D721Med (cell line): ENCODE measurements at regions not wholly inside any gene's neighbourhood (a gene's known extent, or its start where the extent isn't known, plus 50 kb on each side); places are given as distances from the start of the nearest gene placed in this dataset.

Source experiments
- DNase-seq: peaks from one replicate; pipeline ENCODE4 v3.0.0; 2011; ENCODE audit warnings: low spot score; ENCODE audit not compliant: insufficient read length
- FAIRE-seq: peaks from 2 replicates; lab custom pipeline; 2011; peaks lifted over from hg19 to GRCh38; lab: Jason Lieb, UNC
- TF ChIP-seq, protein P1 (sequence below): IDR thresholded peaks from 2 replicates; pipeline ENCODE4 v1.5.1; 2012; ENCODE audit warnings: mild to moderate bottlenecking, control low read depth; ENCODE audit not compliant: insufficient read depth; ENCODE audit errors: missing control alignments

DNA sequence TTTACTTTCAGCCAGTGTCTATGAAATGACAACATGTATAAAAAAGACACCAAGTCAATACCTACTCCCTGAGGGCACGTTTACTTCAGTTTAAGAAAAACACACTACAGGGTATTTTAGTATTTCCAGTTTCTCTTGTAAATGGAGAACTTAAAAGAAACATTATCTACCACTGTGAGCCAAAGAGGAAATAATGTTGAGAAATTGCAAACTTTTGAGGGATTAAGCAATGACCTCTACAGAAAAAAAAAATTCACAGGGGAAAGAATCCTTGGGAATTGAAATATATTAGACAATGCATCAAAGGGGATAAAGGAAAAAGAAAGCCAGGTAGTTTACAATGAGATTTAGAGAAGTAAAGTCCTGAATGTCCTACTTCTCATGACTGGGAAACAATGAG is 126.0 kb downstream of the KCNJ2 start:
- DNase-seq (no peak), FAIRE-seq (no peak)
- TF ChIP-seq, protein P1, sequence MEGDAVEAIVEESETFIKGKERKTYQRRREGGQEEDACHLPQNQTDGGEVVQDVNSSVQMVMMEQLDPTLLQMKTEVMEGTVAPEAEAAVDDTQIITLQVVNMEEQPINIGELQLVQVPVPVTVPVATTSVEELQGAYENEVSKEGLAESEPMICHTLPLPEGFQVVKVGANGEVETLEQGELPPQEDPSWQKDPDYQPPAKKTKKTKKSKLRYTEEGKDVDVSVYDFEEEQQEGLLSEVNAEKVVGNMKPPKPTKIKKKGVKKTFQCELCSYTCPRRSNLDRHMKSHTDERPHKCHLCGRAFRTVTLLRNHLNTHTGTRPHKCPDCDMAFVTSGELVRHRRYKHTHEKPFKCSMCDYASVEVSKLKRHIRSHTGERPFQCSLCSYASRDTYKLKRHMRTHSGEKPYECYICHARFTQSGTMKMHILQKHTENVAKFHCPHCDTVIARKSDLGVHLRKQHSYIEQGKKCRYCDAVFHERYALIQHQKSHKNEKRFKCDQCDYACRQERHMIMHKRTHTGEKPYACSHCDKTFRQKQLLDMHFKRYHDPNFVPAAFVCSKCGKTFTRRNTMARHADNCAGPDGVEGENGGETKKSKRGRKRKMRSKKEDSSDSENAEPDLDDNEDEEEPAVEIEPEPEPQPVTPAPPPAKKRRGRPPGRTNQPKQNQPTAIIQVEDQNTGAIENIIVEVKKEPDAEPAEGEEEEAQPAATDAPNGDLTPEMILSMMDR = no peak

DNA sequence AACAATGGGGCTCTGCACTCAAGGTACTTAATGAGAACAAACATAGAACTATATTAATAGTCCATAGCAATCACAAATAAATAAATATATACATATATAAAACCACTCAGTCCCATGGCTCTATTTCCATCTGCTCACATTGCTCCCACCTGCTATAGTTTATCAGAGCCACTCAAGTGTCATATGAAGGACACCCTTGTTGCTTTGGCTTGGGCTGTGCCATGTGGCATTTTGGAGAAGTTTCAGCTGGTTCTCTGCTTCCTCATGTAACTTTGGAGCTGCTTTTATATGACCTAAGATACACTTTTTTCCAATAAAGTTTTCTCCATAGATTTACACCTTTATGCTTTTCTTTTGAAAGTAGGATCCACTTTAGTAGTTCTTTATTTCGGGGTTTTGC is 126.4 kb downstream of the KCNJ2 start:
- TF ChIP-seq, protein P1 = no peak
- FAIRE-seq (no peak), DNase-seq (no peak)

DNA sequence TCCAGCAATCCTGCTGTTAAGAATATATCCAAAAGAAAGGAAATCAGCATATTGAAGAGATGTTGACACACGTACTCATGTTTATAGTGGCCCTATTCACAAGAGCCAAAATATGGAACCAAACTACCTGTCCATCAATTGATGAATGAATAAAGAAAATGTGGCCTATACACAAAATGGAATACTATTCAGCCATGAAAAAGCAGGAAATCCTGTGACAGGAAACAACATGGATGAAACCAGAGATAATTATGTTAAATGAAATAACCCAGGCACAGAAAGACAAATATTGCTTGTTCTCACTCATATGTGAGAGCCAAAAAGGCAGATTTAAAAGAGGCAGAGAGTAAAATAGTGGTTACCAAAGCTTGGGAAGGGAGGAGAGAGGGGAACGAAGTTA is 127.1 kb downstream of the KCNJ2 start:
- DNase-seq (no peak), FAIRE-seq (no peak)
- TF ChIP-seq, protein P1 = no peak

DNA sequence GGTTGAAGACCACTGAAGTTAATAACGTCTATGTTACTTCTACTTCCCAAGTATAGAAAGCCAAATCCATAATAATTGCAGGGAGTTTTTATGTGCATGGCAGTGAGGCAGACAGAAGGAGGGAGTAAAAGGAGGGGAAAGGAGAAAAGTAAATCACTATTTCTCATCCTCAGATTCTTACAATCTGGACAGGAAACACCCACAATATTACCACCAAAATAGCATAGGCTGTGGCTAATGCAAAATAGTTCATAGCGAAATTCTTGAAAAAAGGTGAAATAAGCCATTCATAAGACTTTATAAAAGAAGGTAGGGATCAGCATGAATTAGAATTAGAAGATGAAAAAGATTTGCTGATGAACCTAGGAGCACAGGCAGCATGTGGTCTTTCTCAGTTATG is 128.1 kb downstream of the KCNJ2 start:
- TF ChIP-seq, protein P1 = no peak
- DNase-seq = no peak
- FAIRE-seq = no peak

DNA sequence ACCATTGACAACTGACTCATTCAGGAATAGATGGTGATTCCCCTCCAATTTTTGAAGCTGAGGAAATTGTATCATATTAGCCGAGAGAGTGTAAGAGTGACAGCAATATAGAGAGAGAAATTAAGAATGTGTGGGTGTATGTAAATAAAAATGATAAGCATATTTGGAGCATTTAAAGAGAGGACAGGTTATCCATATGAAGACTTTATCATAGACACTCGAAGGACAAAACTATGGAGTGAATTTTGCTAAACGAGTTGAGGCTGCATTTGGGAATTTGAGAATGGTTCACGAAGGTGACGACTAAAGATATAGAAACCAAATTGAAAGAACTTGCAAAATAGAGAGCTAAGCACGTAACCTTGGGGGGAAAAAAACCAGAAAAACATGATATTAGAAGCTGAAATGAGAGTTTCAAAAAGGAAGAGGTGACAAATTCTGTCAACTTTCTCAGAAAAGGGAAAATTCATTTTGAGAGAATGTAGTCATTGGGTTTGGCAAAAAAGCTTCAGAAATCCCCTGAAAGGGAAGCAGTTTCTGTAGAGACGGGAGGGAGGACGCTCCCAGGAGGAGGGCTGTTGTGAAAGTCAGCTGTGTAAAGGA is 129.7 kb downstream of the KCNJ2 start:
- FAIRE-seq = no peak
- TF ChIP-seq, protein P1 = no peak
- no peak for DNase-seq

DNA sequence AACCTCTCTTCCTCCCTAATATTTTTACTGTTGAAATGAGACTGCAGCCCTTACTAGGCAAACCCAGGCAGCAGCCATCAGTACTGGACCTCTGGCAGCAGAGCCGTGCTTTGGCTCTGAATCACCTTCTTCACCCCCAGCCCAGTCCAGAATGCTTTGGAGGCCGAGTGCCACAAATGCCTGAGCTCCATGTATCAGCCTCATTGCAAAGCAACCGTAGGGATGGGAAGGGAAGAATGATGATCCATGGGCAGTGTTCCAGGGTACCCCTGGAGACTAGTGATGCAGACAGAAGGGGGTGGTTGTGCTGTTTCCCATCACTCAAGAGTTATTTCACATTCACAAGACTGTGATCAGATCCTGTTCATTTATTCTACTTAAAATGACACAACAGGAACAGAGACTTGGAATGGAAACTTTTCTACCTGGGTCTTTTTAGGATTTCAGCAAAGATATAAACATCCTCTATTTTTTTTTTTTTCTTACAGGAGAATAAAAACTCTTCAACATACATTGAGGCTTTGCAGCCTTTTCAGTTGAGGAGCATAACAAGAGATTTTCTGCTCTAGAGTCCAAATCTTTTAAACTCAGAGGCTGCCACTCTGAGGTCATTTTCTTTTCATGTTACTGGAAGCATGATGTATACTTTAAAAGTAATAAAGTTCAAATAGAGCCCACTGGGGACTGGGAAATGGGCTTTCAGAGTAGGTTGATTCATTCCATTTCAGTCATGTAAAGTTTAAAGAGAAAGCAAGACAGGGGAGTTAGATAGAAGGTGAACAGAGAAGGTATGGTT is 138.3 kb downstream of the KCNJ2 start:
- DNase-seq (no peak), FAIRE-seq (no peak)
- TF ChIP-seq, protein P1 = no peak

DNA sequence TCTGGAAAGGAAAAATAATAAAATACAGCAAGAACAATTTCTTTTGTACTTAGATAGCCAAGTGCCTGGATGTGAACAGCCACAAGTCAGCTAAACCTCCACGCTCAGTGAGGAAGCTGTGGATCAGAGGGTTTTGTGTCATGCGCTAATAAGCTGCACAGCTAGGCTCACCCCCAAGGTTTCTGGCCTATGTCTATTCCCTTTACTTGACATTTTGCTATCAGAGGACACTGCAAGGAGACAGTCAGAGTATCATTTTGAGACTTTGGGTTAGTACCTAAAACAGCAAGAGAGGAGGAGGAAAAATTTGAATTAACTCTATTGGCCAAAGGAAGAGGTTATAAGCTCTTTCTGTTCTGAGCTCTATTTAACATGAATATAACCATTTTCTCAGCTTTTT is 139.3 kb downstream of the KCNJ2 start:
- TF ChIP-seq, protein P1 = no peak
- FAIRE-seq = no peak

More for the DNA sequence above, 139.3 kb downstream of the KCNJ2 start:
- no peak for DNase-seq
